NCI-H345 treated with DMSO at 0.1 percent for 48 hours (cell line): ENCODE measurements at regions not wholly inside any gene's neighbourhood (a gene's known extent, or its start where the extent isn't known, plus 50 kb on each side); places are given as distances from the start of the nearest gene placed in this dataset.

Experiments
- DNase-seq: peaks from one replicate; lab custom pipeline; 2025; ENCODE audit not compliant: unreplicated experiment; lab: John Stamatoyannopoulos, UW

GRCh38 chr10:4013651-4014121 lies 228.7 kb upstream of the KLF6 start:
- no peak for DNase-seq

DNA sequence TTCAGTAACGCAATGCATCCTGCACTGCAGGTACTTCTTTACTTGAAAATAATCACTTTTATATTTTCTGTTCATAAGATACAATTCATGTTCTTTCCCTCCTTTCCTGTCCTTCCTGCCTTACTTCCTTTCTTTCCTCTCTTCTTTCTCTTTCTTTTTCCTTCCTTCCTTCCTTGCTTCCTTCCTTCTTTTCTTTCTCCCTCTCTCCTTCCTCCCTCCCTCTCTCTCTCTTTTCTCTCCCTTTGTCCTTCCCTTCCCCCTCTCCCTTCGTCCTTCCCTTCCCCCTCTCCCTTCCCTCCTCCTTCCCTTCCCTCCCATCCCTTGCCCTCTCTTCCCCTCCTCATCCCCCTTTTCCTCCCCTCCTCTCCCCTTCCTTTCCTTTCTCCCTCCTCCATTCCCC lies 227.8 kb upstream of the KLF6 start:
- no peak for DNase-seq

GRCh38 chr10:4011136-4011812 lies 226.3 kb upstream of the KLF6 start:
- no peak for DNase-seq

DNA sequence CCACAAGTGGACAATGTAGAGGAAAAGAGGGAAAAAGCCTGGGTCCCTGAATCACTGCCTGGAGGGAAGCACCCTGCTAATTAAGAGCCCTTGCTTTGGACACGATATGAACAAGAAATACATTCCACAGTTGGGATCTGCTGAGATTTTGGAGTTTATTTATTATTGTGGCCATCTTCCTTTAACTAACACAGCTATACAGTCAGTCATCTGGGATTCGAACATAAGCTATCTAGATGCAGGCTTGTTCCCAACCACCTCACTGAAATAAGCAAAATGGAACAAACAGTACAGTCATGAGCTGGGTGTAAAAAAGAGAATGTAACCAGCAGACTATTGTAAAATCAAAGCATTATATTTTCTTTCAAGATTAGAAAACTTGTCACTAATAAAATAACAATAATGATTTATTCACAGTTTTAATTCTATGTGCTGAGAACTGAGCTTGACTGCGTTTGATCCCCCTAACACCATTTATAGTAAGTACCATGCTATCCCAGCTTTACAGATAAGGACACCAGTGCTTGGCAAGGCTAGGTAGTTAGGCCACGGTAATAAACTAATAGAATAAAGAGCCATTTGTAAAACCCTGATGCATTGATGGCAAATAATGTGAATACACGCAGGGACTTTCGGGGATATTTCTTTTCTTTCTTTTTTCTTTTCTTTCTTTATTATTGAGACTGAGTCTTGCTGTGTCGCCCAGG lies 223.8 kb upstream of the KLF6 start:
- DNase-seq, result no peak

DNA sequence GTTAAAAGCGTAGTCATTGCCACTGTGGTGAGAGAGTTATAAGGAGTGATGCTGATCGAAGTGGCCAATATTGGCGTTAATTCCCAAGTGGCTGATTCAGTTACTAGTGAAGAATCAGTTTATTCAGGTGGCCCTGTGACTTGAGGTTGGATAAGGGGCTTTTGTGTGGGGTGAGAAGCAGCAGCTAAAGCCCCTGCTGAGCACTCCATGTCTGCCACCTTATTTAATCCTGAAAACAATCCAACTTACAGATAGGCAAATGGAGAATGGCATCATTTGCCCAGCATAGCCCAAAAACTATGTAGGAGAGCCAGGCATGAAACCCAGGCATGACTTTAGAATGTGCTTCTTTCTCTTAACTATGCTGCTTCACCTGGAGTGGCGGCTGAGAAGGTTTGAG lies 222.8 kb upstream of the KLF6 start:
- no peak for DNase-seq

GRCh38 chr10:4006858-4007257 lies 221.8 kb upstream of the KLF6 start:
- DNase-seq, result no peak

DNA sequence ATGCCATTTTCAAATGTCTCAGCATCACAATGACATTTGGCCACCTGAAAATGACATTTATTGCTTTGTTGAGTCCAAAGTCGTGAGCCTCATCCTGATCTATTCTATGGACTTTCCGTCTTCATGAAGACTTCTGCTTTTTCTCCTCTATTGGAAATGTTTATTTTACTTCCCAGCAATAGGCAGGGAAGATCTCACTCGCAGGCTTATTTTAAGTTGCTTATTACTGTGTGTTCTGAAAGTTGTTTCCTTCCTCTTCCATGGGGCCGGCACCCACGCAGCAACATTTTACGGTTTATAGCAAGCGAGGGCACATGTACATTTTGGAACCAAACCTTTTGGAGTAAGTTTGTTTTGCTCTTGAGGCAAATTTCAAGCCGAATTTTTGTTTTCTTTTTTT lies 221.0 kb upstream of the KLF6 start:
- no peak for DNase-seq

DNA sequence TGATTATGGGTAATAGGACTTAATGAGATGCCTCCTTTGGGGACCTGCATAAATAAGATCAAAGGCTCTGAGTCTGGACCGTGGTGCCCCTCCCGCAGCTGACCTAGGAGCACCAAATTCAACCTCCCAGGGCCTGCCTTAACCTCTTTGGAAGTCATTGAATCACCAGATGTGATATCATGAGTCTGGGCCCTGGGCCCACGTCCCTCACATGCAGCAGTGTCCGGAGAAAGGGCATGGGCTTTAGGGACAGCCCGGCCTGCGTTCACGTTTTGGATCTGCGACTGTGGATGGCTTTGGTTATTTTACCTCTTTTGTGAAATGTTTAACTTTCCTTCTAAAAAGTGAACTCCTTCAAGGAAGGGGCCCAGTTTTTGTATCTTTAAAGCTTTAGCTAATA lies 220.0 kb upstream of the KLF6 start:
- DNase-seq, result no peak

DNA sequence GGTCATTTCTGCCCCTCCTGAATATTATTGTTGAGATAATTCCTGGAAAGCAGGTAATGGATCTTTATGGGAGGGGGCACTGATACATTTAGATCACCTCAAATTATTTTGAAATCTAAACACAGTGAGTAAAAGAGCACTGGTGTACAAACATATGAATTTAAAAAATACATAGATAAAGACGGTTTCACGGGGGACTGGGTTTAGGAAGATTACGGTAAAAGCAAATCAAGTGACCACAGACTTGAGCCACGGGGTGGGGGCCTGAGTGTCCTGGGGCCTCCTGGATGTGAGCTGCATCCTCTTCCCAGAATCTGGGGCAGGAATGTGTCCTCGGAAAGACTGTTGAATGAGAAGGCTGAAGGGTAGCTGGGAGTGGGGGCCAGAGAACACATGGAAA lies 219.1 kb upstream of the KLF6 start:
- DNase-seq, result no peak

GRCh38 chr10:4003348-4003973 lies 218.5 kb upstream of the KLF6 start:
- no peak for DNase-seq

GRCh38 chr10:4001811-4002210 lies 216.8 kb upstream of the KLF6 start:
- no peak for DNase-seq

DNA sequence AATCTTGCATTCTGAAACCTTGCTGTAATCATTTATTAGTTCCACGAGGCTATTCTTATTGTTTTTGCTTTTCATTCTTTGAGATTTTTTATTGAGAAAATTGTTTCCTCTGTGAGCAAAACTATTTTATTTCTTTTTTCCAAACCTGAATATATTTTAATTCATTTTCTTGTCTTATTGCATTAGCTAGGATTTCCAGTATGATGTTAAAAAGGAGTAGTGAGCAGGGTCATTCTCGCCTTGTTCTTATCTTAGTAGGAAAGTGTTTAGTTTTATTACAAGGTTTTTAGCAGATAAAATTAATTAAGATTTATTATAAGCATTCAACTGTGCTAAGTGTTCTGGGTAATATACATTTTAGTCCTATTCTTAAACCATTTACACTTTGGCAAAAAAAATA lies 214.6 kb upstream of the KLF6 start:
- no peak for DNase-seq

- no peak for DNase-seq
Observed at GRCh38 chr10:3996697-3997096, 211.7 kb upstream of the KLF6 start.

DNA sequence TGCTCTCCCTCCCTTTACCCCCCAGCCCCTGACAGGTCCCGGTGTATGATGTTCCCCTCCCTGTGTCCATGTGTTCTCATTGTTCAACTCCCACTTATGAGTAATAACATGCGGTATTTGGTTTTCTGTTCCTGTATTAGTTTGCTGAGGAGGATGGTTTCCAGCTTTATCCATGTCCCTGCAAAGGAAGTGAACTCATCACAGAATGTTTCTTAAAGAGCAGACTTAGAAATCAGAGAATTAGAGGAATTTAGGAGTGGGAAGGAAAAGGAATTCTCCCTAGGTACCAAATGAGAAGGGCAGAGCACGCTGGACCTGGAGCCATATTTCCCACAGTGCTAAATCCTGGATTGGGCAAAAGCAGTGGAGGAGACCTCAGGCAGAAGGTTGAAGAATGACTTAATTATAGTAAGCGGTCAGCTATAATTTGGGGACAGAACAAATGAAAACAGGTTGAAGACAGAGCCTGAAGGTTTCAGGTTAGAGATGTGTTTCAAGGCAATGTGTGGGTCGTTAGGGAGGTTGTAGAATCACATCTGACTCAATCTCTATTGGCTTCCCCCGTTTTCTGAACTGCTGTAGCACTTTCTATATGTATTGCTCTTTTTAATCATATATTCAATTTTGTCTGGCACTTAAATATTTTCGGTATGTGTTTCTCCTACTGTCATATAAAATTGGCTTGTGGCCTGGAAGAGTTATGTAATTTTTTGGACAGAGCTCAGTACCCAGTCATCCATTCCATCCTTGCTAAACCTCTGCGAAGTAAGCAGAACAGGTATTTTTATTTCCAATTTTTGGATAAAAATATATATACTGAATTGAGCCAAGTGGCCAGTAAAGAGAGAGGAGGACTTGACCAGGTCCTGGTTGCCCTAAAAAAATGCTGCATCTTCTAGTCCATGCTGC lies 210.5 kb upstream of the KLF6 start:
- no peak for DNase-seq

DNA sequence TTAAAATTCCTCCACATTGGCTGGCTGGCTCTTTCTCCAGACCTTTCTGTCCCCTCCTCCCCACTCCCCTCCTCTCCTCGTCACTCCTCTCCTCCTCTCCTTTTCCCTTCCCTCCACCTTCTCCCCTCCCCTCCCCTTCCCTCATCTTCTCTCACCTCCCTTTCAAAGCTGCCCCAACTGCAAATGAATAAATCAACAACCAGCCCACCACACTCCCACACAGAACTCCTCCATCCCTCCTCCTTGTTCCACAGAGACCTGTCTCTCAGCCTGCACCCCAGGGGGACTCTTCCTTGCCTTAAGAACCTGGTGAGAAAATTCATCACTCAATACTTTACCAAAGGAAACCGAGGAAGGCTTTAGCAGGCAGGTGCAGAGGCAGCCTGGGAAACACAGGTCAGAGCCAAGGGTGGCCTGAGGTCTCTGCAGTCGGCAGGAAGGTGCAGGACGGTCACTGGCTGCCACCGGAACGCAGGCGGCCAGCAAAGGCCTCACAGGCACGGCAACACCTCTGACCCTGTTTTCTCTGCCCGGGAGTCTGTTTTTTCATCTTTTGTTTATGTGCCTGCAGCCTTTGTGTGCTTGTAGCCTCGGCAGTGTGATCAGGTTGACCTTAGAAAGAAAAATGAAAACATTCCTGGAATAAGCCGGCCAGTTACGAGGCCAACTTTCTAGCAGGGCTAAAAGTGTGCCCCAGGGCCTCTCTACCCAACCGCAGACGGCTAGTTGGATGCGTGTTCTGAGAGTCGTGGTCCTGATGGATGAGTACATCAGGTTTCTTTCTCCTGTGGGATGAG lies 207.6 kb upstream of the KLF6 start:
- DNase-seq, result no peak

- no peak for DNase-seq
Observed at GRCh38 chr10:3990307-3990706, 205.3 kb upstream of the KLF6 start.

DNA sequence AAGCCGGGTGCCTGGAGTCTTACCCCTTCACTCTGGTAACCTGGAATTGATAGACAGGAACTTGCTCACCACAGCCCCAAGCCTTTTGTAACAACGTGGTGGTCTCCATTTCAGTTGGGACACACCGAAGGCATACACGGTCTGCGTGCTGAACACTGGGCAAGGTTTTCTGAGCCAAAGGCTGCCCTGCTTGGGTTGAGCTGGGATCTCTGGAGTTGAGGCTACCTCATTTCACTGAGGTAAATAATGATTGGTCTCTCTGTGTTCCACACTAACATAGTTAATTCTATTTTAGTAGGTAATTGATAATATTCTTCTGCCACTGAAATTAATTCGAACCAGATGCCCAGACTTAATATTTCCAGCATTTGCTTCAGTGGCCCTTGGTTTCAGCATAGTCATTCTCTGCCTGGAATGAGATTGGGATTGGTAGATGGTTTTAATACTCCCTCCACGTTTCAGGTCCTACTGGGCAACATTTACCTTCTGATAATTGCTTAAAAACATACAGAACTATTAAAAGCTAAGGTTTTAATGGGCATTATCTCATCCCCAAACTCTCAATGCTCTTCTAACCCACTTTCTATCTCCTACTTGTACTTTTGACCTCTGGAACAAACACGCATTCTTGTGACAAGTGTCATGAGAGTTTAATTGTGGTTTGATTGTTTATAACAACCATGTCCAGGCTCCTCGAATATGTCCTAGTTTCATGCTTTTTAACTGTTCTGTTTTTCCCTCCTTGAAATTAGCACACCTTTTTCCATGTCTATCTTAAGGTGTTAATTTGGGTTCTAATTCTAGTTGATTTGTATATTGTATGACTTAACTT lies 202.3 kb upstream of the KLF6 start:
- no peak for DNase-seq

GRCh38 chr10:3986493-3987142 lies 201.6 kb upstream of the KLF6 start:
- no peak for DNase-seq
